Lower leg skin (tissue), 4 donors: ENCODE measurements at regions not wholly inside any gene's neighbourhood (a gene's known extent, or its start where the extent isn't known, plus 50 kb on each side); places are given as distances from the start of the nearest gene placed in this dataset.
A peak's percentile ranks its signal among the peaks of the same experiment; 100 is the strongest.
"Not testable (repeated sequence)": the region's sequence is repeated elsewhere in the genome, so short reads cannot be mapped to it uniquely, and the experiment has no call there.

Experiments used
- DNase-seq, 2 donors: peaks; one replicate each; pipeline ENCODE4 v3.0.0-alpha.2; 2019; ENCODE audit warnings: low spot score in 2 of 2
- H3K4me3 ChIP-seq: fragments of 200-600 bp; sonication (generic); 2 replicates; pipeline ENCODE4 v1.5.1; 2017; ENCODE audit warnings: mild to moderate bottlenecking, low read depth; ENCODE audit not compliant: poor library complexity, severe bottlenecking
- POLR2A ChIP-seq, 2 donors: fragments of 450-650 bp; IDR thresholded peaks; one replicate each; pipeline ENCODE4 v1.6.1; 2016 to 2017; ENCODE audit warnings: antibody characterized with exemption in 2 of 2, mild to moderate bottlenecking in 1 of 2, moderate library complexity in 1 of 2
- WGBS, 2 donors: methylation state at CpG; one replicate each; pipeline ENCODE4 v1.1.5; 2018; 5-methylcytosine and 5-hydroxymethylcytosine counted together
- intact Hi-C: fragments of 100-400 bp; cut with DNase I; formaldehyde crosslinking; loops from one replicate; pipeline ENCODE4 v1.15.0; 2023; ENCODE audit warnings: low total_unique reads
- TF ChIP-seq, protein P1 (sequence below), 3 donors: fragments of 450-650 bp; IDR thresholded peaks; one replicate each; pipeline ENCODE4 v1.5.1; 2016; ENCODE audit warnings: antibody characterized with exemption in 3 of 3, mild to moderate bottlenecking in 3 of 3, moderate library complexity in 2 of 3

DNA sequence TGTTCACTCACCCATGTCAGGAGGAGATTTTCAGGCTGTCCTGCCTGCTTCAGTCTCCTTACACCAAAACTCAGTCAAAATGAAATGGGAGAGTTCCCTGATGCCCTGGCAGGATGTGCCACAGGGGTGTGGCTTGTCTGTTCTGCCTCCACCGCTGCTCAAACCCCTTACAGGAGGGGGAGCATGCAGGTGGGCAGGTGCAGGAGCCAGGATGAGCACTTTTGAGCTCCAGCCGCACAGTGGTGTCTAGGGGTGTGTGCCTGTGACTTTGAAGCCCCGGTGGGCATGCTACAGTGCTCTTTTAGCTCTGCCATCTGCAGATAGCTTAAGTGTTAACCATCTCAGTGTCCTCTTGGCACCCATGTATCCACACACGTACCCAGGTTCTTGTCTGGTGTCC lies 71.9 kb upstream of the IPO5 start:
- DNase-seq = no peak
- H3K4me3 ChIP-seq = no peak overlapping the region
- TF ChIP-seq, protein P1, sequence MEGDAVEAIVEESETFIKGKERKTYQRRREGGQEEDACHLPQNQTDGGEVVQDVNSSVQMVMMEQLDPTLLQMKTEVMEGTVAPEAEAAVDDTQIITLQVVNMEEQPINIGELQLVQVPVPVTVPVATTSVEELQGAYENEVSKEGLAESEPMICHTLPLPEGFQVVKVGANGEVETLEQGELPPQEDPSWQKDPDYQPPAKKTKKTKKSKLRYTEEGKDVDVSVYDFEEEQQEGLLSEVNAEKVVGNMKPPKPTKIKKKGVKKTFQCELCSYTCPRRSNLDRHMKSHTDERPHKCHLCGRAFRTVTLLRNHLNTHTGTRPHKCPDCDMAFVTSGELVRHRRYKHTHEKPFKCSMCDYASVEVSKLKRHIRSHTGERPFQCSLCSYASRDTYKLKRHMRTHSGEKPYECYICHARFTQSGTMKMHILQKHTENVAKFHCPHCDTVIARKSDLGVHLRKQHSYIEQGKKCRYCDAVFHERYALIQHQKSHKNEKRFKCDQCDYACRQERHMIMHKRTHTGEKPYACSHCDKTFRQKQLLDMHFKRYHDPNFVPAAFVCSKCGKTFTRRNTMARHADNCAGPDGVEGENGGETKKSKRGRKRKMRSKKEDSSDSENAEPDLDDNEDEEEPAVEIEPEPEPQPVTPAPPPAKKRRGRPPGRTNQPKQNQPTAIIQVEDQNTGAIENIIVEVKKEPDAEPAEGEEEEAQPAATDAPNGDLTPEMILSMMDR (IDR thresholded peaks at IDR 0.05) = no peak
- no peak for TF ChIP-seq POLR2A (IDR thresholded peaks at IDR 0.05)
- WGBS, 2 donors = 81 to 88% methylated on average over 4 of the region's 4 CpGs
- intact Hi-C loops = no loop called here

DNA sequence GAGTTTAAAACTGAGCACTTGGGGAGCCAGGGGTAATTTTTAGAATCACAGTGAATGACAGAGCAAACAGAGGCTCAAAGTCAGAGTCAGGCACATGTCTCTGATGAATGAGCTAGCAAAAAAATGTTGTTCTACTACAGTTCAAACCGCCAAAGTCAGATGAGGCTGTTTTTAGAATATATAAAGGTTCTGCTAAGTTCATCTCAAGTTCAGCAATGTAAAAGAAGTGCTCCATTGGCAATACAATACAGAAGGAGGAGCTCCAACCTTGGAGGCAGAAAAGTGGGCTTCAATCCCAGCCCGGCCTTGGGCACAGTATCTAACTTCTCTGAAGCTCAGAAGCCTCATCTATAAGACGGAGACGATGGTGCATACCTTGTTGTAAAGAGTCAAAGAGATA lies 70.1 kb upstream of the IPO5 start:
- WGBS, 2 donors = 52 to 56% methylated on average over 4 of the region's 4 CpGs
- no peak overlapping the region for H3K4me3 ChIP-seq
- DNase-seq = no peak
- TF ChIP-seq POLR2A (IDR thresholded peaks at IDR 0.05) = no peak
- TF ChIP-seq, protein P1 (IDR thresholded peaks at IDR 0.05) = no peak
- intact Hi-C loops = no loop called here

DNA sequence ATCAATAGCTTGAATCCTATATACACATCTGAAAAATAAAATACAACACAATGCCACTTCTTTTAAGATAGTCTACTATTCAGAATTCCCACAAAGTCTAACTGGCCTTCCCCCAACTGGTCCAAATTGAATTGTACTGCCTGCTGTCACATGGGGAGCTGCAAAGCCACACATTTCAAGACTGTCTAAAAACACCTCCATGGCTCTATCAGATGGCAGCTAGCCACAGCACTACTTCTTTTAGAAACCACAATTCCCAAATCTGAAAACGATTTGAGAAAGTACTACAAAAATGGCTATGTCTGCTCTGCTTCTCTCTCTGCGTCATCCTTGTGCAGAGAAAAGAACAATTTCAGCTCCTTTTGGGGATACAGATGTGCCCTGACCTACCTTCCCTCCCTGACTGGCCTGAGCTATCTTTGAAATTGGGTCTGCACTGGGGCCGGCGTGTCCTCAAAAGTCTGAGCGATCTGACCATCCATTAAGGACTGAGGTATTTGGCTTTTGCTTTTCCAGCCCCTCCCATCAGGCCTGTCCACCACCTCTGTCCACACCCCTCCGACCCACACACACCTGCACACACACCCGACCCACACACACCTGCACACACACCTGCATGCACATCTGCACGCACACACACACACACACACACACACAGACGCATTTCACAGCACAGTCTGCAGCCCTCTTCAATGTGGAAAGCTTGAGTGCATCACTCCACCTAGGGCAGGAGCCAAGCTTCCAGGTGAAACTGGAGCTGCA lies 68.6 kb upstream of the IPO5 start:
- intact Hi-C loops = no loop called here
- DNase-seq = no peak
- TF ChIP-seq POLR2A (IDR thresholded peaks at IDR 0.05) = no peak
- TF ChIP-seq, protein P1 (IDR thresholded peaks at IDR 0.05) = no peak

DNA sequence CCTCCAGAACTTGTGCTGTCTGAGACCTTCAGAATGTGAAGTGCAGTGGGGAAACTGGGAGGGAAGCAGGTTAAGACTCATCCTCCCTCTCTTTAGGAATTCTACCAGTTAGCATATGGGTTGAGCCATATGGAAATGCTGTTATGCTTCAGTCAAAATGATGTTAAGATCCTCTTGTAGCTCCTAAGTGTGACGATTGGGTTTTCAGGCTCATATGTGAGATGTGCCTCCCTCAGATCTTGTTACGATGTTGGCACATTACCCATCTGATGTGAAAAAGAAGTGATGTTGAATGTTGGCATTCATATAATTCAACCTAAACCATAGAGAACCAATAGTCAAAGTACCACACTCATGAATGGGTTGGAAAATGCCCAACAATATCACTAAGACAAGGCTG lies 67.8 kb upstream of the IPO5 start:
- 74 to 82% methylated on average over 2 of the region's 2 CpGs for WGBS, 2 donors
- no peak overlapping the region for H3K4me3 ChIP-seq
- no peak for TF ChIP-seq POLR2A (IDR thresholded peaks at IDR 0.05)
- TF ChIP-seq, protein P1 (IDR thresholded peaks at IDR 0.05) = no peak
- intact Hi-C loops = no loop called here
- no peak for DNase-seq

More for the DNA sequence above, 68.6 kb upstream of the IPO5 start:
- H3K4me3 ChIP-seq = no peak overlapping the region
- WGBS, 2 donors = 86% methylated on average over 9 of the region's 9 CpGs

DNA sequence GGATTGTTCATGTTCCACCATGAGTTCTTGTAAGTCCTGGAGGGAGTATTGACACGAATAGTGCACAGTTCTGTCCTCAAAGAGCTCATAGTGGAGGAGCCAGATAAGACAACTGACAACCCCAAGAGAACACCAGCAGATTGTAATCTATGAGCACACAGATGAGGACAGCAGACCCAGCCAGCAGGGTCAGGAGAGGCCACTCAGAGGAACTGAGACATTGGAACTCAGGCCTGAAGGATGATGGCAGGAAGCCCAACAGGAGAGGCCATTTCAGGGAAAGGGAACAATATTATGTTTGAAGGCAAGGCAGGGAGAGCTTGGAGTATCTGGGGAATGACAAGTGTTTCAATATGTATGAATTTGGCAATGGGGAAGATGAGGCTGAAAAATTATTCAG lies 63.7 kb upstream of the IPO5 start:
- intact Hi-C loops = no loop called here
- TF ChIP-seq POLR2A (IDR thresholded peaks at IDR 0.05) = no peak
- TF ChIP-seq, protein P1 (IDR thresholded peaks at IDR 0.05) = no peak
- 44 to 50% methylated on average over 1 of the region's 1 CpG for WGBS, 2 donors
- peak in 1 of 2 donors; percentile 16 for DNase-seq
- H3K4me3 ChIP-seq = no peak overlapping the region

DNA sequence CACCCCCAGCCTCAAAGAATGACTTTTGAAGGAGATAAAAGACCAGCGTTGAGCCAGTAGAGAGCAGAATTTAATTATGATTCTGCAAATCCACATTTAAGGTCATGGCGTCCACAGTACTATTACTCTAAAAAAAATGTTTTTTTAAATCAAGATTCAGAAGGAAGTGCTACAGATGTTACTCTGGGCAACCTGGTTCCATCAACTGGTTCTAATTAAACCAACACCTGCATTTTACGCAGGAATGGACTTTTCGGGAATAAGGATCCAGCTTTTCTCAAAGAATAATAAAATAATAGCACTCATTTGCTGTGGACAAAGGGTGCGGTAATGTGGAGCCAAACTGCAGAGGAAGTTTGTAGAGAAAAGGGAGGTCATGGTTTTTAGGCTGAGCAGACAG lies 62.9 kb upstream of the IPO5 start:
- no peak for TF ChIP-seq POLR2A (IDR thresholded peaks at IDR 0.05)
- TF ChIP-seq, protein P1 (IDR thresholded peaks at IDR 0.05) = no peak
- WGBS, 2 donors = 91 to 93% methylated on average over 5 of the region's 5 CpGs
- no peak for DNase-seq
- intact Hi-C loops = no loop called here
- no peak overlapping the region for H3K4me3 ChIP-seq

DNA sequence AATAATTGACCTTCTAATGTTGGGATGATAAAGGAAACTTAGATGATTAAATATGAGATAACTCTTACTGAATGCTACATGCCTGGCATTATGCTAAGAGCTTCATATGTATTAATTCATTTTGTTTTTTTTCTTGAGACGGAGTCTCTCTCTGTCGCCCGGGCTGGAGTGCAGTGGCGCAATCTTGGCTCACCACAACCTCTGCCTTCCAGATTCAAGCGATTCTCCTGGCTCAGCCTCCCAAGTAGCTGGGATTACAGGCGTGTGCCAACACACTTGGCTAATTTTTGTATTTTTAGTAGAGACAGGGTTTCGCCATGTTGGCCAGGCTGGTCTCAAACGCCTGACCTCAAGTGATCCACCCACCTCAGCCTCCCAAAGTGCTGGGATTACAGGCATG lies 61.5 kb upstream of the IPO5 start:
- H3K4me3 ChIP-seq, intact Hi-C loops: not testable (repeated sequence)
- WGBS, 2 donors = 44 to 48% methylated on average over 8 of the region's 8 CpGs
- peak in 1 of 2 donors; percentile 18 for DNase-seq
